22Rv1 (cell line): ENCODE measurements at regions not wholly inside any gene's neighbourhood (a gene's known extent, or its start where the extent isn't known, plus 50 kb on each side); places are given as distances from the start of the nearest gene placed in this dataset.

Experiments
- H3K27ac ChIP-seq: fragments of 450-650 bp; 2 replicates; pipeline ENCODE4 v1.5.1; 2017
- CTCF ChIP-seq: fragments of 450-650 bp; IDR thresholded peaks from 2 replicates; pipeline ENCODE4 v1.5.1; 2017; ENCODE audit warnings: mild to moderate bottlenecking
- ZFX ChIP-seq: fragments of 450-650 bp; IDR thresholded peaks from 2 replicates; pipeline ENCODE4 v1.6.1; 2017; ENCODE audit warnings: antibody characterized with exemption, borderline replicate concordance

GRCh38 chr4:138301536-138301935 is 59.4 kb upstream of the SLC7A11 start:
- no peak for TF ChIP-seq ZFX
- TF ChIP-seq CTCF = no peak
- no peak overlapping the region for H3K27ac ChIP-seq

- no peak overlapping the region for H3K27ac ChIP-seq
- TF ChIP-seq CTCF = no peak
- no peak for TF ChIP-seq ZFX
These were observed 58.5 kb upstream of the SLC7A11 start for GRCh38 chr4:138300616-138301015.

- TF ChIP-seq CTCF (no peak), ZFX (no peak)
- H3K27ac ChIP-seq = no peak overlapping the region
These were observed 57.7 kb upstream of the SLC7A11 start for GRCh38 chr4:138299881-138300280.

GRCh38 chr4:138298866-138299265 is 56.7 kb upstream of the SLC7A11 start:
- H3K27ac ChIP-seq = no peak overlapping the region
- TF ChIP-seq CTCF (no peak), ZFX (no peak)

- TF ChIP-seq CTCF (no peak), ZFX (no peak)
- no peak overlapping the region for H3K27ac ChIP-seq
These were observed 56.3 kb upstream of the SLC7A11 start for GRCh38 chr4:138298431-138298830.

GRCh38 chr4:138297743-138298405 is 55.7 kb upstream of the SLC7A11 start:
- TF ChIP-seq CTCF (no peak), ZFX (no peak)
- no peak overlapping the region for H3K27ac ChIP-seq

GRCh38 chr4:138292321-138292720 is 50.2 kb upstream of the SLC7A11 start:
- TF ChIP-seq CTCF (no peak), ZFX (no peak)
- no peak overlapping the region for H3K27ac ChIP-seq
